H1 (cell line): ENCODE measurements at regions not wholly inside any gene's neighbourhood (a gene's known extent, or its start where the extent isn't known, plus 50 kb on each side); places are given as distances from the start of the nearest gene placed in this dataset.

Source experiments
- CTCF ChIA-PET: fragments of 300-600 bp; sonication (Branson Sonifier 250); formaldehyde crosslinking; loops from one replicate; lab custom pipeline; 2021; ENCODE audit not compliant: partially characterized antibody; lab: Charles Lee
- POLR2A ChIA-PET: fragments of 300-600 bp; sonication (Branson Sonifier 250); formaldehyde crosslinking; loops from one replicate; lab custom pipeline; 2021; ENCODE audit warnings: inconsistent platforms; ENCODE audit not compliant: partially characterized antibody; lab: Charles Lee
- DNase-seq, 2 experiments: peaks; one replicate each; pipeline versions ENCODE4 v3.0.0 to v3.0.0-alpha.2; 2010 to 2022; ENCODE audit warnings: low spot score in 2 of 2, low read depth in 1 of 2, mixed read lengths in 1 of 2
- FAIRE-seq: peaks from 2 replicates; lab custom pipeline; 2011; peaks lifted over from hg19 to GRCh38; lab: Jason Lieb, UNC
- H2AFZ ChIP-seq: 2 replicates; pipeline ENCODE4 v1.8.1; 2012; ENCODE audit warnings: low read length, inconsistent platforms
- H2AK5ac ChIP-seq: 2 replicates; pipeline ENCODE4 v1.6.1; 2013; ENCODE audit warnings: low read depth, low read length
- H2BK120ac ChIP-seq: replicated peaks from 2 replicates; pipeline ENCODE3; 2013; ENCODE audit warnings: low read depth, low read length, inconsistent platforms
- H2BK12ac ChIP-seq: 2 replicates; pipeline ENCODE4 v1.6.1; 2013; ENCODE audit warnings: low read depth, low read length
- H2BK15ac ChIP-seq: 2 replicates; pipeline ENCODE4 v1.6.1; 2013; ENCODE audit warnings: low read length
- H2BK20ac ChIP-seq: 2 replicates; pipeline ENCODE4 v1.6.1; 2013; ENCODE audit warnings: low read length
- H2BK5ac ChIP-seq: 2 replicates; pipeline ENCODE4 v1.6.1; 2013; ENCODE audit warnings: low read depth, low read length
- H3K14ac ChIP-seq: 2 replicates; pipeline ENCODE4 v1.6.1; 2013; ENCODE audit warnings: inconsistent platforms; ENCODE audit not compliant: insufficient read length
- H3K18ac ChIP-seq: 2 replicates; pipeline ENCODE4 v1.6.1; 2013; ENCODE audit warnings: low read length; ENCODE audit errors: extremely low read depth
- H3K23ac ChIP-seq: 2 replicates; pipeline ENCODE4 v1.6.1; 2013; ENCODE audit warnings: inconsistent platforms; ENCODE audit not compliant: insufficient read length
- H3K23me2 ChIP-seq: 2 replicates; pipeline ENCODE4 v1.6.1; 2013; ENCODE audit warnings: low read depth, low read length
- H3K27ac ChIP-seq: 2 replicates; pipeline ENCODE4 v1.6.1; 2011; ENCODE audit warnings: low read depth, low read length, inconsistent platforms
- H3K27me3 ChIP-seq, 4 experiments: replicated peaks in 1 of 4; 1 replicate in 1 of 4; 2 replicates in 3 of 4; pipeline versions ENCODE4 v1.6.1 to v1.8.1; 2011 to 2013; ENCODE audit warnings: low read length in 3 of 4, mild to moderate bottlenecking in 3 of 4, inconsistent platforms in 2 of 4, mixed read lengths in 2 of 4, moderate library complexity in 1 of 4; ENCODE audit not compliant: control insufficient read depth in 3 of 4, insufficient read depth in 3 of 4; ENCODE audit errors: extremely low read depth in 1 of 4
- H3K36me3 ChIP-seq, 4 experiments: 2 replicates each; pipeline versions ENCODE4 v1.6.1 to v1.8.1; 2011 to 2013; ENCODE audit warnings: mild to moderate bottlenecking in 4 of 4, low read length in 3 of 4, moderate library complexity in 2 of 4, control low read depth in 1 of 4, inconsistent platforms in 1 of 4; ENCODE audit not compliant: insufficient read depth in 4 of 4, control insufficient read depth in 2 of 4
- H3K4ac ChIP-seq: replicated peaks from 2 replicates; pipeline ENCODE3; 2013; ENCODE audit warnings: low read length, low read depth, mixed read lengths, inconsistent platforms; ENCODE audit not compliant: insufficient read length
- H3K4me1 ChIP-seq, 4 experiments: replicated peaks in 1 of 4; 1 replicate in 1 of 4; 2 replicates in 3 of 4; pipeline versions ENCODE4 v1.6.1 to v1.8.1; 2011 to 2013; ENCODE audit warnings: low read length in 3 of 4, inconsistent platforms in 2 of 4, mixed read lengths in 1 of 4; ENCODE audit not compliant: insufficient read depth in 4 of 4, control insufficient read depth in 3 of 4
- H3K4me2 ChIP-seq, 2 experiments: 2 replicates each; pipeline versions ENCODE4 v1.6.1 to v1.8.1; 2011 to 2013; ENCODE audit warnings: low read depth in 2 of 2, low read length in 2 of 2, control low read depth in 1 of 2, inconsistent platforms in 1 of 2, mild to moderate bottlenecking in 1 of 2; ENCODE audit not compliant: insufficient read depth in 1 of 2
- H3K4me3 ChIP-seq, 4 experiments: fragments of 200-600, 300-600 bp in 1 of 4; sonication (generic), shearing (Covaris generic), sonication (Bioruptor Twin) in 1 of 4; 2 replicates each; pipeline versions ENCODE4 v1.5.1 to v1.8.1; 2011 to 2016; ENCODE audit warnings: low read length in 4 of 4, low read depth in 3 of 4, control low read depth in 2 of 4, inconsistent platforms in 2 of 4, mild to moderate bottlenecking in 2 of 4, mixed read lengths in 1 of 4, moderate library complexity in 1 of 4; ENCODE audit not compliant: insufficient read depth in 2 of 4; ENCODE audit errors: extremely low read depth in 1 of 4
- H3K56ac ChIP-seq: replicated peaks from 2 replicates; pipeline ENCODE3; 2013; ENCODE audit warnings: low read depth, mild to moderate bottlenecking, mixed read lengths, low read length, inconsistent platforms; ENCODE audit not compliant: insufficient read length
- H3K79me1 ChIP-seq: 2 replicates; pipeline ENCODE4 v1.6.1; 2013; ENCODE audit warnings: low read depth, low read length, control low read depth
- H3K79me2 ChIP-seq, 2 experiments: 2 replicates each; pipeline versions ENCODE4 v1.6.1 to v1.8.1; 2012 to 2013; ENCODE audit warnings: low read length in 2 of 2, mild to moderate bottlenecking in 2 of 2, inconsistent platforms in 1 of 2; ENCODE audit not compliant: insufficient read depth in 2 of 2, control insufficient read depth in 1 of 2
- H3K9ac ChIP-seq, 4 experiments: replicated peaks in 1 of 4; 1 replicate in 1 of 4; 2 replicates in 3 of 4; pipeline versions ENCODE4 v1.6.1 to v1.8.1; 2011 to 2013; ENCODE audit warnings: low read depth in 3 of 4, low read length in 3 of 4, control low read depth in 2 of 4, mild to moderate bottlenecking in 2 of 4, moderate library complexity in 2 of 4, inconsistent platforms in 1 of 4; ENCODE audit errors: extremely low read depth in 1 of 4
- H3K9me3 ChIP-seq, 2 experiments: 2 replicates each; pipeline versions ENCODE4 v1.6.1 to v1.8.1; 2012 to 2013; ENCODE audit warnings: mild to moderate bottlenecking in 2 of 2, moderate library complexity in 2 of 2, control low read depth in 1 of 2, inconsistent platforms in 1 of 2, low read depth in 1 of 2, low read length in 1 of 2, mixed read lengths in 1 of 2; ENCODE audit not compliant: insufficient read depth in 2 of 2
- H4K20me1 ChIP-seq, 2 experiments: replicated peaks in 1 of 2; 2 replicates each; pipeline versions ENCODE3 to v1.8.1; 2011 to 2013; ENCODE audit warnings: inconsistent platforms in 2 of 2, low read length in 2 of 2, mild to moderate bottlenecking in 1 of 2; ENCODE audit not compliant: insufficient read depth in 2 of 2, control insufficient read depth in 1 of 2
- H4K5ac ChIP-seq: 2 replicates; pipeline ENCODE4 v1.6.1; 2013; ENCODE audit warnings: low read length, low read depth, mixed read lengths, inconsistent platforms; ENCODE audit not compliant: insufficient read length
- H4K8ac ChIP-seq: 2 replicates; pipeline ENCODE4 v1.8.0; 2013; ENCODE audit warnings: mild to moderate bottlenecking, moderate library complexity, low read length, inconsistent platforms; ENCODE audit not compliant: insufficient read depth; ENCODE audit errors: extremely low read depth
- H4K91ac ChIP-seq: replicated peaks from 2 replicates; pipeline ENCODE3; 2013; ENCODE audit warnings: low read length, mixed read lengths, inconsistent platforms; ENCODE audit not compliant: insufficient read length
- BRCA1 ChIP-seq: IDR thresholded peaks from 2 replicates; pipeline ENCODE4 v1.6.1; 2012; ENCODE audit warnings: low read depth, low read length, improper control_type of control experiment
- CHD2 ChIP-seq: IDR thresholded peaks from 2 replicates; pipeline ENCODE4 v1.6.1; 2012; ENCODE audit warnings: low read length, improper control_type of control experiment
- EP300 ChIP-seq, 2 experiments: IDR thresholded peaks; 1 replicate in 1 of 2; 2 replicates in 1 of 2; pipeline ENCODE4 v1.6.1; 2011 to 2012; ENCODE audit warnings: low read depth in 2 of 2, low read length in 2 of 2, mild to moderate bottlenecking in 2 of 2, borderline replicate concordance in 1 of 2, inconsistent platforms in 1 of 2, moderate library complexity in 1 of 2
- GTF2F1 ChIP-seq: IDR thresholded peaks from 2 replicates; pipeline ENCODE4 v1.6.1; 2012; ENCODE audit warnings: low read depth, low read length, improper control_type of control experiment, borderline replicate concordance
- HDAC6 ChIP-seq: IDR thresholded peaks from one replicate; pipeline ENCODE4 v1.7.1; 2012; ENCODE audit warnings: low read depth, mild to moderate bottlenecking, inconsistent platforms, low read length, moderate library complexity
- KDM1A ChIP-seq: fragments of 200-600, 300-600 bp; sonication (generic); IDR thresholded peaks from 2 replicates; pipeline ENCODE4 v1.7.1; 2016; ENCODE audit warnings: mild to moderate bottlenecking, low read length, borderline replicate concordance
- NRF1 ChIP-seq: IDR thresholded peaks from 2 replicates; pipeline ENCODE4 v1.6.1; 2011; ENCODE audit warnings: mild to moderate bottlenecking, low read depth, low read length, improper control_type of control experiment
- PHF8 ChIP-seq: fragments of 200-600 bp; sonication (generic); conservative IDR thresholded peaks from 2 replicates; pipeline ENCODE4 v1.7.1; 2012; ENCODE audit warnings: low read depth, mild to moderate bottlenecking, inconsistent platforms, low read length, moderate library complexity
- POLR2AphosphoS5 ChIP-seq: IDR thresholded peaks from 2 replicates; pipeline ENCODE4 v1.6.1; 2011; ENCODE audit warnings: low read depth, low read length
- RAD21 ChIP-seq, 2 experiments: IDR thresholded peaks in 1 of 2; conservative IDR thresholded peaks in 1 of 2; 2 replicates each; pipeline ENCODE4 v1.6.1; 2011; ENCODE audit warnings: low read depth in 2 of 2, low read length in 2 of 2, improper control_type of control experiment in 1 of 2, inconsistent platforms in 1 of 2, mild to moderate bottlenecking in 1 of 2, moderate library complexity in 1 of 2
- RNF2 ChIP-seq: fragments of 200-900, 300-1000 bp; sonication (generic); IDR thresholded peaks from 2 replicates; pipeline ENCODE4 v1.7.1; 2016; ENCODE audit warnings: borderline replicate concordance, low read depth, mild to moderate bottlenecking, antibody characterized with exemption, low read length; ENCODE audit not compliant: poor library complexity, severe bottlenecking; ENCODE audit errors: missing control alignments
- SP1 ChIP-seq: IDR thresholded peaks from 2 replicates; pipeline ENCODE4 v1.6.1; 2011; ENCODE audit warnings: low read depth, low read length
- SP2 ChIP-seq: IDR thresholded peaks from 2 replicates; pipeline ENCODE4 v1.6.1; 2012; ENCODE audit warnings: mild to moderate bottlenecking, low read length, inconsistent platforms
- SRF ChIP-seq: IDR thresholded peaks from 2 replicates; pipeline ENCODE4 v1.6.1; 2011; ENCODE audit warnings: mild to moderate bottlenecking, low read depth, low read length, moderate library complexity
- SUZ12 ChIP-seq: fragments of 200-600 bp; sonication (generic); IDR thresholded peaks from 2 replicates; pipeline ENCODE4 v1.6.1; 2012; ENCODE audit warnings: mild to moderate bottlenecking, inconsistent platforms, low read length, moderate library complexity, mixed read lengths
- WGBS, 2 experiments: shearing (Covaris generic) in 1 of 2; methylation state at CpG; one replicate each; pipeline versions ENCODE4 v1.1.6 to v1.1.7; 2013 to 2015; ENCODE audit warnings: low lambda C conversion rate in 2 of 2, mixed read lengths in 2 of 2, inconsistent platforms in 1 of 2, low coverage in 1 of 2, missing lambda C conversion rate in 1 of 2; ENCODE audit not compliant: insufficient replicate concordance in 2 of 2, insufficient coverage in 1 of 2, insufficient read length in 1 of 2; ENCODE audit errors: extremely low coverage in 1 of 2, missing lambda C conversion rate in 1 of 2; 5-methylcytosine and 5-hydroxymethylcytosine counted together

- no peak overlapping the region for H3K18ac ChIP-seq
- H4K8ac ChIP-seq = no peak overlapping the region
- no peaks in the 10 kb centered on the region for H4K20me1 ChIP-seq
- no peak overlapping the region for H3K23ac ChIP-seq
- H3K4me2 ChIP-seq = no peak overlapping the region
- no peaks in the 10 kb centered on the region for H3K4me1 ChIP-seq
- H3K36me3 ChIP-seq = no peaks in the 10 kb centered on the region
- no peak overlapping the region for H2BK20ac ChIP-seq
- H3K4me3 ChIP-seq = no peak overlapping the region
- no peak overlapping the region for H2BK15ac ChIP-seq
- no peak overlapping the region for H3K27ac ChIP-seq
- H3K56ac ChIP-seq = no peak overlapping the region
- no peaks in the 10 kb centered on the region for H3K9me3 ChIP-seq
- H2AK5ac ChIP-seq = no peak overlapping the region
- DNase-seq (no peak), FAIRE-seq (no peak)
- H2BK120ac ChIP-seq = no peak overlapping the region
- H3K23me2 ChIP-seq = no peaks in the 10 kb centered on the region
- H3K79me1 ChIP-seq = no peaks in the 10 kb centered on the region
- ChIA-PET POLR2A (interaction anchor here (0.8 kb wide), 1 partner anchor 67 kb away, joined by 3 read pairs; no protein-coding TSS in a partner anchor), CTCF (no interaction called here)
- H3K9ac ChIP-seq = no peak overlapping the region
- no peak overlapping the region for H2BK12ac ChIP-seq
- no peak overlapping the region for H2AFZ ChIP-seq
- H3K14ac ChIP-seq = no peak overlapping the region
- no peaks in the 10 kb centered on the region for H3K27me3 ChIP-seq
- no peak overlapping the region for H4K91ac ChIP-seq
- WGBS, 2 experiments = 95% methylated on average over 1 of the region's 1 CpG; no CpG with 5 or more reads in 1 of the 2 experiments
- no peaks in the 10 kb centered on the region for H3K79me2 ChIP-seq
- no peak overlapping the region for H4K5ac ChIP-seq
- no peak overlapping the region for H2BK5ac ChIP-seq
- H3K4ac ChIP-seq = no peak overlapping the region
- TF ChIP-seq NRF1 (no peak), SUZ12 (no peak), POLR2AphosphoS5 (no peak), GTF2F1 (no peak), BRCA1 (no peak), RAD21 (IDR thresholded peaks at IDR 0.05 in 1 of 2, conservative IDR thresholded peaks at IDR 0.05 in 1 of 2; ENCODE audit: low read depth in 2 of 2, low read length in 2 of 2) (no peak), PHF8 (no peak), SRF (no peak), RNF2 (no peak), CHD2 (no peak), HDAC6 (no peak), SP1 (no peak), KDM1A (no peak), EP300 (IDR thresholded peaks at IDR 0.05; ENCODE audit: borderline replicate concordance in 1 of 2, low read depth in 2 of 2, low read length in 2 of 2) (no peak), SP2 (no peak)
These were observed 1715.0 kb upstream of the FLRT2 start for GRCh38 chr14:83814896-83815295.
